Loucy (cell line): ENCODE measurements at regions not wholly inside any gene's neighbourhood (a gene's known extent, or its start where the extent isn't known, plus 50 kb on each side); places are given as distances from the start of the nearest gene placed in this dataset.

ENCODE experiments used
- CTCF ChIP-seq: fragments of 200-600 bp; sonication (generic); conservative IDR thresholded peaks from 2 replicates; pipeline ENCODE4 v1.5.1; 2014; ENCODE audit warnings: mild to moderate bottlenecking, antibody characterized with exemption, low read length
- EZH2phosphoT487 ChIP-seq: fragments of 200-600 bp; IDR thresholded peaks from 2 replicates; pipeline ENCODE4 v1.6.1; 2018; ENCODE audit warnings: antibody characterized with exemption, mild to moderate bottlenecking, moderate library complexity, borderline replicate concordance

GRCh38 chr5:75993643-75994520 lies 89.3 kb upstream of the SV2C start:
- TF ChIP-seq CTCF (no peak), EZH2phosphoT487 (no peak)
